GM18499 (cell line): ENCODE measurements at regions not wholly inside any gene's neighbourhood (a gene's known extent, or its start where the extent isn't known, plus 50 kb on each side); places are given as distances from the start of the nearest gene placed in this dataset.
A peak's percentile ranks its signal among the peaks of the same experiment; 100 is the strongest.

ENCODE experiments used
- ATAC-seq: cut with Tn5 transposase; IDR thresholded peaks from one replicate; pipeline ENCODE4 v1.9.1; 2021; ENCODE audit warnings: moderate number of reproducible peaks; ENCODE audit not compliant: insufficient read depth, unreplicated experiment

DNA sequence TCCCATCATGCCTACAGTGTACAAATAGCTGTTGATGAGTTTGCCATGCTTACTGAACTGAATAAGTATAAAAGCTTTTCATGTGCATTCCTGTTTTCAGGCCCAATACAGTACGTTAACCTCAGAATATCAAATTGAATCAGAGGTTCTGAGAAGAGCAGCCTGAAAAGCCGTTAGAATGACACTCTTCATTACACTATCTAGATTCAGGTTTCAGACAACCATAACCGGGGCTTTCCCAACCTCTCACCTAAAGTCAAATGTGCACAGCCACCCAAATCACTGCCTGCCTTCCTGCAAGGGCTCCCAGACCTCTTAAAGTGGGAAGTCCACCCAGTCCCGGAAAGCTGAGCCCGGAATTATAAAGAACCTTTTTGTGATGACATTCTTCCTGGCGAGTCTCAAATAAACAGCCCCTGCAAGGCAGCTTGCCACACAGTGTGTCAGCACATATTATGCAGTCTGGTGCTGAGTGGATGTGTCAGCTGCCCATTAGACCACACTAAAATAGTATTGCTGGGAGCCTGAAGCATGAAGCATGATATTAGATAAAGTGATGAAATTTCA, 245.8 kb downstream of the TLE4 start:
- peak; percentile 86 for ATAC-seq

DNA sequence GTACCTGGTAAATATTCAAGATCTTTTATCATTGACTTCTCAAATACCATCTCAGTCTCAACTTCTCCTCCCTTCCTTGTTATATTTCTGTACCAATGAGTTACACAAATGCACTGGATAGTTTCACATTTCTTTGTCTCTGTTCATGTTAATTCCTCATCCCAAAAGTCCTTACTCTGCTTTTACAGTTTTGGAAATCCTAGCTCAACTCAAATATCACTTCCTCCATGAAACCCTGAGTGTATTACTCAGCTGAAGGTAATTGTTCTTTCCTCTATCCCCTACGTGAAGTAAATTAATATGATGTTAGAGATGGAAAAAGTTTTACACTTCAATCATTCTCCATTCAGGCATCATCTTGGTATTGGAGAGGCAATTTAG, 241.5 kb downstream of the TLE4 start:
- ATAC-seq: no peak

DNA sequence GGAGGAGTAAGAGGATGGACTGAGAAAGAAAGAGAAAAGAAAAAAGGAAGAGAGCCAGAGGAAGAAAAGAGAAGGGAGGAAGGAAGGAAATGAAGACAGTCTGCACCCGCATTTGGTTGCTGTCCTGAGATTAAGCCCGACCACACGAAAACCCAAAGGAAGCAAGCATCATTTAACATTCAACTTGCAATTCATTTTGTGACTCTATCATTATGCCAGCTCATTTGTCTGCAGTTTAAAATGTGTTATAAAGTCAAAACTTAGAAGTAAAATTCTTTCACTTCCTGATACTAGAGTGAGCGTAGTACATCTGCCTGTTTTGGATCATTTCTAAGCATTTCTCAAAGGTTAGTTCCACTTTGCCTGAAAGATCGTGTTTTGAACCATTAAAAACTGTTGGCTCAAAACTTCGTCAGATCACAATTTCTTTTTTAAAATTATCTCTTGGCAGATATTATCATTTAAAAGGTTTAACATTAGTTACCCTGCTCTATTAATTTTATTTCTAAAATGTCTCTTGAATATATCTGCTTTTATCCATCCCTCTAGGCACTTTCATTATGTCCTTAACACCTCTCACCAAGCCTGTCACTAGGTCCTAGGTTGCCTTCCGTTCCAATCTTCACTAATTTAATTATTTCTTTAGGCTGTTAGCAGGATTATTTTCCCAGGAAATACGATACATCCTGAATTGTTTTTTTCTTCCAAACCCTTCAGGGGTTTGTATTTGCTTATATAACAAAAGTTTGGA, 240.9 kb downstream of the TLE4 start:
- ATAC-seq: peak; percentile 77

DNA sequence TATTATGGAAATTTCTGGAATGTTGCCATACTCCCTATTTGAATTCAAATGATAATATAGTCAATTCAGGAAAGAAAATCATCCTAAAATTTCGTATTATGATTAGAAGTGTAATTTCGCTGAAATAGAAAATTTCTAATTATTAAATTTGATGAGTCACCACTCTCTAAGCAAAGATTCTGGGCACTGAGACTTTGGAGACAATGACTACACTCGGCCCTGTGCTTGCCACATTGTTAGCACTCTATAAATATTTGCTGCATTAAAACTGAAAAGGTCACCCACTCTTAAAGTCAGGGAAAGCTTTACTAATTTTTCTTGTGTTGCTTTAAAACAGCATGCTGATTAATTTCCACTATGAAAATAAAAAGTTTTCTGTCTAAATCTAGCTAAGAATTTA, 240.3 kb downstream of the TLE4 start:
- ATAC-seq: no peak

DNA sequence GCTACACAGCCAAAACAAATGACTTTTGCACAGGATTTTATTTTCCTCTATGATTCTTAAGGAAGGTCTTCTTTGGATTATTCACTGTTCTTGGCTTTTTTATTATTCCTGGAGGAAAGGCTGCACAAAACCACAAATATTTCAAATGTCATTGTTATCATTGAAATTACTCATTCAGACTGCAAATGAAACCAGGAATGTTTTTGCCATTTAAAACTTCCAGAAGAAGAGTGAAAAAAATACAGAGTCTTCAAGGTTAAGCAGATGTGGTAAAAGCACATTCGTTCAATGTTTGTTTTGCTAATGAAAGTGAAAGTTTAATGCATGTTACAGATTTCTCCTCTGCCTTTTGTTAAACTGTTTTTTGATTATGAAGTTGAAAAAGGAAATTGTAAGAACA, 238.2 kb downstream of the TLE4 start:
- no peak for ATAC-seq

DNA sequence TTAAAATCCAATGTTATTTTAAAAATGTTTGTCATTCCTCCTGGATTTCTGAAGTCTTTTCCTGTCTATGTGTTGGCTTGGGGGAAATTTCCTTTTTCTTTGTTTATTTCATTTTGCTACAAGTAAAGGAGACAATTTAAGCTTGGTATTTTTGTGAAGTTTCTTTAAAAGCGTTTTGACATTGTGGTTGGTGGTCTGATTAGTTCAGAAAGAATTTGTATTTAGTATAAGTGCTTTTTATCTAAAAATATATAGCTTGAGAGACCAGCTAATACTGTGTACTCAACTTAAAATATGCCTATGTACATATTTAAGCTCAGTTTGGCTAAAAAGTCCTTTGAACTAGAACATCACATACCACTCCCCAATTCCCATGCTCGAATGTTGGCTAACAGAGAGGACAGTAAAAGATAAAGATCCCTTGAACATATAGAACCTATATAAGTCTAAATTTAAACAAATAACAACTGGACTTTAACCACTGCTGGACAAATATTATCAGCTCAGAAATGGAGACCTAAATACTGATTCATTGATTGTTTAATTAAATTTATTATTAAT, 237.6 kb downstream of the TLE4 start:
- no peak for ATAC-seq

DNA sequence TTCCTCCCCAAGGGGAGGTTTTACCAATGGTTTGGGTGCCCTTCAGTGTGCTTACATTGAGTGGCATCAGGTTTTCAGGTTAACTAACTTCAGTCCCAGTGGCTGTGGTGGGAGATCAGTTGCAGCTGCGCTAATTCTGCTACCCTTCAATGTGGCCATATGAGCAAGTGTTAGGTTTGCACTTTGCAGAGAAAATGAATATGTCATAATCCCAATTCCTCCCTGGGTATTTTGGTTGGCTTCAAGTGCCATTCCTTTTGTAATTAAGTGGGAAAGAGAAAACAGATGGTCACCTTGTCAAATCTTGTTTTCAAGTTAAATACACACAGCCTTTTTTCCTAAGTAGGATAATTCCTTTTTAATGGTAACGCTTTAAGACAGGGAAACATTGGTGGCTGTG, 236.2 kb downstream of the TLE4 start:
- ATAC-seq: no peak

DNA sequence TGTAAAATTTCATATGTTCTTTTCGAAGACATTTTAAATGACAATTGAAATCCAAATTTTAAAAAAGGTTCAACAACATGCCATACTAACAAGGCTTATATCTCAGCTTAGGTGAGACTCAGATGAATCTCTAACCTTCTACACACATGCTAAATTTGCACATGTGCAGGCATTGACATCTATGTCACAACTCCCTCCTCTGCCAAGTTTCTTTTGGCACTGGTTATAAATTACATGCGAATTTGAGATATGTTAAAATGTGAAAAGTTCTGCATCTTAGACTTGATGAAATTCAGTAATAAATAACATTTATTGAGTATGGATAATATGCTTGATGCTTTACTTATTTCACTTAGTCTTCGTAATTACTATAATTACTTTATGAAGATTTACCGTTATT, 234.3 kb downstream of the TLE4 start:
- ATAC-seq: no peak

DNA sequence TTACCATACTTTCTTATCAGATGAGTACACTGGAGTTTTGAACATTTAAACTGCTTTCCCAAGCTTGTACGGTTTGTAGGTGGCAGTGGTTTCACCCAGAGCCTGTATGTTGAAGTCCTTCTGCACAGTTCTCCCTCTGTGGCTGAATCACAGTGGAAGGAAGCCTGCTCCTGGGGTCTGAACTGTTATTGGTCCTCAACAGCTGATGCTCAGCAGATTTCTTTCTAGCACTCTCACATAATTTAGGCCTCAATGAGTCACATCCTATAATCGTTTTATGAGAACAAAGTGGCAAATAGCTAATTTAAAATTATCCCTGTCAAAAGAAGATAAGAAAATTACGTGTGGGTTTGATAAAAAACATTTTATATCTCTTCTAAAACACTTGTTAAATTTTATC, 229.7 kb downstream of the TLE4 start:
- no peak for ATAC-seq

DNA sequence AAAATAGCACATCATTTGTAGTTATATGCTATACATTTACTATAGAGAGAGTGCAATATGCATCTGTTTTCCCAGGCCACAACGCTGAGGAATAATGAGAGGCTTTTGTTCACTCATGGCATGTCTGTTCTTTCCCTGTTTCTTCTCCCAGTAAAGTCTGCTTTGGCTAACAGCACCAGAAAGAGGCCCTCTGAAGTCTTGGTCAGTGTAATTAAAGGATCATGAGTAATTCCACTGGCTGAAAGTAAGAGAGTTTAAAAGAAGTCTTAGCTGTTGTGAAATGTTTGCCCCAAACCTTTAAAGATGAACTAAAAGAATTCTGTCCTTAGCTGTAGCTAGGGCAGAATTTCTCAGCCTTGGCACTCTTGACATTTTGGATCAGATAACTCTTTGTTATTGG, 228.8 kb downstream of the TLE4 start:
- no peak for ATAC-seq

DNA sequence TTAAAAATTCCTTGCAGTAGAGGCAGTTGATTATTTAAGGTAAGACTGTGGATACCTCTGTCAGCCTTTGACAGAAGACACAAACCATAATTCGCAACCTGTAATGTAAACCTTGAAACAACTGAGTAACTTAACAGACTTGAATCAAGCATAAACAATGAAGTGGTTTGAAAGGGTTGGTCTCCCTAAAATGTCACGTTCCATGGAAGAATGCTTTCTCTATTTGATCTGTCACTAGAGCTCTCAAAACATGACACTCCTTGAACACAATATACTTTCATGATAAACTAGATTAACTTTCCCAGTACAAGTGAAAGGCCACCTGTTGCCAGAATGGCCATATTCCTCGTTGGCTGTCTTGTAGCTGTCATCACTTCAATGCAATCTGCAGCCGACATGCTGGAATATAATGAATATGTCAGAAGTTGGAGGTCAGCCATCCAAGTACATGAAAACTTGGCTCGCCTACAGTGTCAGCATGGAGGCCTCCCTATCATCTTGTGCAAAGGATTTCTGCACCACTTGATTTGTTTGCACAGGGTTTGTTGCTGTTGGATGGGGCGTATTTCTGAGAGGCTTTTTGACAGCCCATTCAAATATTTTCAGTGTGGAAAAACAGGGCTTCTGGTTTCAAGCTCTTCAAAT, 228.0 kb downstream of the TLE4 start:
- ATAC-seq: no peak

DNA sequence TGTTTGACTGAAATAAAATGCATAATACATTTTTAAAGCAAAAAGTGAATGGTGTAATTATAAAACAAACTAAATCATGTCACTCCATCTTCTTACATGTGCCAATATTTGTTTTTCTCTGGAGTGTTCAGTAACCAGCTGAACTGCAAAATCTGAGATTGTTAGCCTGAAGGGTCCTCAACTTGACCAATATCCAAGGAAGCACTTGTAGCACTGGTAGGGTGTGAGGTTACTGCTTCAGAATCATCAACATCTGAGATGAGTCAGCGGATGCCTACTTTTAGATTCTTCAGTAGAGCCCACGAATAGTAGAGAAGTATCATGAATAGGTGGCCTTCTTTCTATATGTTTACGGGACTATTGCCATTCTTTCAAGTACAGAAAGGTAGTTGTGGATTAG, 226.7 kb downstream of the TLE4 start:
- no peak for ATAC-seq

DNA sequence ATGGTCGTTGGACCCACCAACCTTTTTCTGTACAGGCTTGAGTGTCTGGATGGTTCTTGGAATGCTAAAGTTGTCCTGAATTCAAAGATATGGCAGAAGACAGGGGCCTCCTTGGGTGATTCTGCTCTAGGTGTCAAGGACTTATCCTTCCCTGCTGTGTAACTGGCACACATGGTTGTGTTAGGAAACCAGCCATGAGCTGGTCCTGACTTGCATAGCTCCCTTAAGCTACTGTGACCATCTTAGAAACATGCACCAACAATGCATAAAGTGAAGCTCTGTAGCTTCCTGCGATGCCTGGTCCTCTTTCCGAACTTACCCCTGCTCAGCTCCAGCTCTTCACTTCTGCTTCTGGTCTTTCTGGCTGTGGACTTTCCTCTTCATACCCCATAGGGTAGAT, 224.6 kb downstream of the TLE4 start:
- ATAC-seq: no peak

DNA sequence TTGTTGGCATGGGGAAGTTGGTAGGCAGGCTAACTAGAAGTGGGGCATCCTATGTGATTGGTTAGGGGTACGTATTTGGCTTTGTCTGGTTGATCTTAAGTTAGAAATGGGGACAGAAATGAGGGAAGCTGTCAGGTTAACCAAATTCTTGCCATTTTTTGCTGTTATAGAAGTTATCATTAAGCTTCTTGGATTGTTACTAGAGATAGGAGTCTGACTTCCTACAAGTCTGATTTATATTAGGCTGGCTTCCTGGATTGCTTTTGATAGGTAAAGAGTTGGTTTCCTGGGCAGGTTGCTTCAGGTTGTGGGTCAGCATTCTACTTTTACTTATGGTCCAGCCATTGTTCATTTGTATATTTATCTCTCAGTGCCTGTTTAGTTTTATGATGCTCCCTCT, 216.9 kb downstream of the TLE4 start:
- ATAC-seq: no peak

DNA sequence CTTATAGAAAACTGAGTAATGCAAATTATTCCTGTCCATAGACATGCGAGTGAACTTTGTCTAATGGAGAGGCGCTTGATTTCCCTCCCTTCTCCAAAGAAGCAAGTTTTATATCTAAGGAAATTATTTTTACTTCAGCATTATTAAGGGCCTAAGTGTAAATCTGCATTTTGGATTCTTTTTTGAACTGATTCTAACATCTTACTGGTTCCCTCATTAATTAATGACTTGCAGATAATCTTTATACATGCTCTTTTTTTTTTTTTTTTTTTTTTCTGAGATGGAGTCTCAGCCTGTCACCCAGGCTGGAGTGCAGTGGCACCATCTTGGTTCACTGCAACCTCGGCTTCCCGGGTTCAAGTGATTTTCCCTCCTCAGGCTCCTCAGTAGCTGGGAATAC, 209.5 kb downstream of the TLE4 start:
- no peak for ATAC-seq

DNA sequence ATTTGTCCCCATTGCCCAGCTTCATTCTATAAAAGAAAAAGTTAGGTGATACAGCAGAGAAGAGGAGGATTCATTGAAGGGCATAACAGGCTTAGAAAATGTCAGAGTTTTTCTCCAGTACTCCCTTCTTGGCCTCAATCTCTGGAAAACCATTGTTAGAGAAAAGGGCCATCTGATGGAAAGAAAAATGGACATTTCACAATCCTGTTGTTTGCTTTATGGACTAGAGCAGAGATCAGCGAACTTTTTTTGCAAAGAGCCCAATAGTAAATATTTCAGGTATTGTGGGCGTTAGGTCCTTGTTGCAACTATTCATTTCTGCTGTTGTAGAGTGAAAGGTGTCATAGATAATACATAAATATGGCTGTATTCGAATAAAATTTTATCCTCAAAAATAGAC, 208.8 kb downstream of the TLE4 start:
- ATAC-seq: no peak

DNA sequence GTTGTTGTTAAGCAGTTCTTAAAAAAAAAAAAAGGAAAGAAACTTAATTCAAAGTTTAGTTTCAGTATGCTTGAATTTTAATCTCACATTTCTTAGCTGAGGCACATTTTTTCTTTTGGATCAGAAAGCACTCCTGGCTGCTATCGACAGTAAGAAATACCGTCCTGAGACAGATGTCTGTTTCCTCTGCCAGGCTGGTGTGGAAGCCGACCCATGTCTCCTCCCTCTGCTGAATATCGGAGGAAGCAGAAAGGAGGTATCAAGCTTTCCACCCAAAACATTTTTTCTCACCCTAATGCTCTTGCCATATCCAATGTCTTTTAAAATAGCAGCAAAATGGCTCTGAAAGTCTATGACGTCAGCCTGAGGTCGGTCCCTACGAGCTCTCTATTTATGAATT, 208.1 kb downstream of the TLE4 start:
- ATAC-seq: no peak

DNA sequence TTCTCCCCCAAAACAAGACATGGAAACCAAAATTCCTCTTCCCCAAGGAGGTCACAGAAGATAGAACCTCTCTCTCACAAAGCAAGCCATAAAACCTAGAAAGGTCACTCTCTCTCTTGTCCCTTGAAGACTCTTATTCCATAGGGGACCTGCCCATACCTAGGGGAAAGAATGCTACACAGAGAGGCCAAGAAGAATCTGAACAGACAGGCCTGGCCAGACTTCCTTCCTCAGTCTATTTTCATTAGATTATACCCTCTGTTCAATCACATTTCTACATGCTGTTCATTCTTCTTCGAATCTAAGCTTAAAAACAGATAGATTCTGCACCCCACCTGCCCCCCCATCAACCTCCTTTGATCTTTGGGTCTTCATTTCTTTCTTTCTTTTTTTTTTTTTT, 206.8 kb downstream of the TLE4 start:
- no peak for ATAC-seq

DNA sequence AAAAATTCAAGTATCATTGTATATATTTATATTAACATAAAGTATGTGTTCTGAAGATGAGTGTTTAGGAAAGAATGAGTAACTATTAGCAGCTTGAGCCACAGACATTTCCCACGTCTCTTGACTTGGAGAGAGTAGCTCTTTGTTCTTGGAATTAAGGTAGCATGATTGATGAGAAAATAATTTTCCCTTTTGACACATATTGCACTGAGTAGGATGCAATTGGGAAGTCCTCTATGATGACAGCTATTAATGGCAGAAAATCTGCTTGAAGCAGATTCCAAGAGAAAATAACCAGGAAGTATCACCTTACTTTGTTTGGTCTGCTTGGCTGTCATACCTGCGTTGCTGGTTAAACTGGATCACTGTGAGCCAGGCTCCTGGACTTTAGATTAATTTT, 204.8 kb downstream of the TLE4 start:
- no peak for ATAC-seq
